ENCODE measurements at regions not wholly inside any gene's neighbourhood (a gene's known extent, or its start where the extent isn't known, plus 50 kb on each side); places are given as distances from the start of the nearest gene placed in this dataset.

DNA sequence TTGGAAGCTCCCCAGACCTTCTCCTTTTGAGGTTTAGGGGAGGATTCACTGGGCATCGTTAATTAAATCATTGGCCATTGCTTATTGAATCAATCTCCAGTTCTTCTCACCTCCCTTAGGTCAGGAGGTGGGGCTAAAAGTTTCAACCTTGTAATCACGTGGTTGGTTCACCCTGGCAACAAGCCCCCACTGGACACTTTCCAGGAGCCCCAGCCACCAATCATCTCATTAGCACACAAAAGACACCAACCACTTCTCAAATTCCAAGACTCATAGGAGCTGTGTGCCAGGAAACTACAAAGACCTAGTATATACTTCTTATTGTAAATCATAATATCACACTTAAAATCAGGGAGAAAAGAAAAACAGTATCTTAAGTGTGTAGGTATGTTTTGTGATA, 94.6 kb upstream of the PLEKHA5 start:
- H3K9ac ChIP-seq (ENCODE audit: low read depth, low read length) = no peak overlapping the region
- H3K4me1 ChIP-seq (ENCODE audit: control insufficient read depth, insufficient read depth, low read length) = peaks cover 3% of the 10 kb centered on the region; the same call in 1 of the 2 replicates
- DNase-seq (no peak), ATAC-seq (ENCODE audit: low read depth) (no peak)
- in situ Hi-C loops (cut with MboI; ENCODE audit: low sequenced_read_pairs) = no loop called here
- no peak overlapping the region for H2BK15ac ChIP-seq (ENCODE audit: low read depth, low read length)
- H3K4ac ChIP-seq (ENCODE audit: low read depth, low read length) = no peak overlapping the region
- no CpG with 5 or more reads among the region's 2 CpGs for WGBS, 2 experiments (ENCODE audit: extremely low coverage in 2 of 2, insufficient read length in 1 of 2)
- no peak overlapping the region for H2BK20ac ChIP-seq (ENCODE audit: low read depth, low read length)
- H4K5ac ChIP-seq (ENCODE audit: low read depth, low read length) = no peak overlapping the region
- no peaks in the 10 kb centered on the region for H3K79me1 ChIP-seq (ENCODE audit: low read depth in 1 of 2, low read length in 2 of 2)
- dilution Hi-C loops (cut with HindIII; ENCODE audit: low sequenced_read_pairs, unreplicated experiment) = no loop called here
- no peak overlapping the region for H3K4me2 ChIP-seq (ENCODE audit: low read depth, low read length)
- no TSS peak for BruUV-seq (replicated peaks)
- H2AK9ac ChIP-seq (replicated peaks; ENCODE audit: low read depth, low read length, poor library complexity) = no peak overlapping the region
- H4K20me1 ChIP-seq (ENCODE audit: insufficient read depth, low read length) = no peaks in the 10 kb centered on the region
- H2BK120ac ChIP-seq (ENCODE audit: low read depth, low read length) = no peak overlapping the region
- no peaks in the 10 kb centered on the region for H3K9me1 ChIP-seq (ENCODE audit: insufficient read depth, low read length)
- H2AFZ ChIP-seq (replicated peaks; ENCODE audit: low read length, poor library complexity) = no peak overlapping the region
- H2BK5ac ChIP-seq (ENCODE audit: low read depth, low read length, poor library complexity, severe bottlenecking) = no peak overlapping the region
- H3K27ac ChIP-seq (ENCODE audit: insufficient read depth, low read length) = no peak overlapping the region
- H3K56ac ChIP-seq (ENCODE audit: extremely low read depth, insufficient read depth, low read length) = no peak overlapping the region
- no peaks in the 10 kb centered on the region for H3K36me3 ChIP-seq (ENCODE audit: control insufficient read depth, insufficient read depth, low read length)
- H3K14ac ChIP-seq (replicated peaks; ENCODE audit: low read depth, low read length) = no peak overlapping the region
- POLR2A ChIA-PET (ENCODE audit: unreplicated experiment) = no interaction called here
- CTCF ChIA-PET = no interaction called here
- H4K91ac ChIP-seq (ENCODE audit: insufficient read depth, low read depth, low read length) = no peak overlapping the region
- H3K23ac ChIP-seq (ENCODE audit: low read depth, low read length) = no peak overlapping the region
- H3K18ac ChIP-seq (ENCODE audit: low read depth, low read length) = no peak overlapping the region
- H3K27me3 ChIP-seq (ENCODE audit: control insufficient read depth, insufficient read depth, low read length) = no peaks in the 10 kb centered on the region
- no peak overlapping the region for H2AK5ac ChIP-seq (ENCODE audit: low read depth, low read length)
- H3K9me3 ChIP-seq (ENCODE audit: control insufficient read depth, insufficient read depth, low read length) = peaks cover 5% of the 10 kb centered on the region; the same call in 1 of the 2 replicates
- no peak overlapping the region for H3K4me3 ChIP-seq (ENCODE audit: insufficient read depth, low read depth, low read length)
- intact Hi-C loops (cut with micrococcal nuclease) = no loop called here
- TF ChIP-seq, protein P1, sequence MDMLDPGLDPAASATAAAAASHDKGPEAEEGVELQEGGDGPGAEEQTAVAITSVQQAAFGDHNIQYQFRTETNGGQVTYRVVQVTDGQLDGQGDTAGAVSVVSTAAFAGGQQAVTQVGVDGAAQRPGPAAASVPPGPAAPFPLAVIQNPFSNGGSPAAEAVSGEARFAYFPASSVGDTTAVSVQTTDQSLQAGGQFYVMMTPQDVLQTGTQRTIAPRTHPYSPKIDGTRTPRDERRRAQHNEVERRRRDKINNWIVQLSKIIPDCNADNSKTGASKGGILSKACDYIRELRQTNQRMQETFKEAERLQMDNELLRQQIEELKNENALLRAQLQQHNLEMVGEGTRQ (IDR thresholded peaks at IDR 0.05; ENCODE audit: low read depth, low read length) = no peak
- TF ChIP-seq, protein P2, sequence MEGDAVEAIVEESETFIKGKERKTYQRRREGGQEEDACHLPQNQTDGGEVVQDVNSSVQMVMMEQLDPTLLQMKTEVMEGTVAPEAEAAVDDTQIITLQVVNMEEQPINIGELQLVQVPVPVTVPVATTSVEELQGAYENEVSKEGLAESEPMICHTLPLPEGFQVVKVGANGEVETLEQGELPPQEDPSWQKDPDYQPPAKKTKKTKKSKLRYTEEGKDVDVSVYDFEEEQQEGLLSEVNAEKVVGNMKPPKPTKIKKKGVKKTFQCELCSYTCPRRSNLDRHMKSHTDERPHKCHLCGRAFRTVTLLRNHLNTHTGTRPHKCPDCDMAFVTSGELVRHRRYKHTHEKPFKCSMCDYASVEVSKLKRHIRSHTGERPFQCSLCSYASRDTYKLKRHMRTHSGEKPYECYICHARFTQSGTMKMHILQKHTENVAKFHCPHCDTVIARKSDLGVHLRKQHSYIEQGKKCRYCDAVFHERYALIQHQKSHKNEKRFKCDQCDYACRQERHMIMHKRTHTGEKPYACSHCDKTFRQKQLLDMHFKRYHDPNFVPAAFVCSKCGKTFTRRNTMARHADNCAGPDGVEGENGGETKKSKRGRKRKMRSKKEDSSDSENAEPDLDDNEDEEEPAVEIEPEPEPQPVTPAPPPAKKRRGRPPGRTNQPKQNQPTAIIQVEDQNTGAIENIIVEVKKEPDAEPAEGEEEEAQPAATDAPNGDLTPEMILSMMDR (conservative IDR thresholded peaks at IDR 0.05; ENCODE audit: low read depth, low read length) = no peak
- TF ChIP-seq POLR2A (IDR thresholded peaks at IDR 0.05; ENCODE audit: low read depth, low read length) = no peak
- H4K8ac ChIP-seq (ENCODE audit: low read depth in 2 of 2, low read length in 2 of 2) = no peak overlapping the region

Data from IMR-90 (cell line).